H1 (cell line): ENCODE measurements at regions not wholly inside any gene's neighbourhood (a gene's known extent, or its start where the extent isn't known, plus 50 kb on each side); places are given as distances from the start of the nearest gene placed in this dataset.

Experiments used
- CTCF ChIA-PET: fragments of 300-600 bp; sonication (Branson Sonifier 250); formaldehyde crosslinking; loops from one replicate; lab custom pipeline; 2021; ENCODE audit not compliant: partially characterized antibody; lab: Charles Lee
- POLR2A ChIA-PET: fragments of 300-600 bp; sonication (Branson Sonifier 250); formaldehyde crosslinking; loops from one replicate; lab custom pipeline; 2021; ENCODE audit warnings: inconsistent platforms; ENCODE audit not compliant: partially characterized antibody; lab: Charles Lee
- DNase-seq, 2 experiments: peaks; one replicate each; pipeline versions ENCODE4 v3.0.0 to v3.0.0-alpha.2; 2010 to 2022; ENCODE audit warnings: low spot score in 2 of 2, low read depth in 1 of 2, mixed read lengths in 1 of 2
- FAIRE-seq: peaks from 2 replicates; lab custom pipeline; 2011; peaks lifted over from hg19 to GRCh38; lab: Jason Lieb, UNC
- H2AFZ ChIP-seq: 2 replicates; pipeline ENCODE4 v1.8.1; 2012; ENCODE audit warnings: low read length, inconsistent platforms
- H2AK5ac ChIP-seq: 2 replicates; pipeline ENCODE4 v1.6.1; 2013; ENCODE audit warnings: low read depth, low read length
- H2BK120ac ChIP-seq: replicated peaks from 2 replicates; pipeline ENCODE3; 2013; ENCODE audit warnings: low read depth, low read length, inconsistent platforms
- H2BK12ac ChIP-seq: 2 replicates; pipeline ENCODE4 v1.6.1; 2013; ENCODE audit warnings: low read depth, low read length
- H2BK15ac ChIP-seq: 2 replicates; pipeline ENCODE4 v1.6.1; 2013; ENCODE audit warnings: low read length
- H2BK20ac ChIP-seq: 2 replicates; pipeline ENCODE4 v1.6.1; 2013; ENCODE audit warnings: low read length
- H2BK5ac ChIP-seq: 2 replicates; pipeline ENCODE4 v1.6.1; 2013; ENCODE audit warnings: low read depth, low read length
- H3K14ac ChIP-seq: 2 replicates; pipeline ENCODE4 v1.6.1; 2013; ENCODE audit warnings: inconsistent platforms; ENCODE audit not compliant: insufficient read length
- H3K18ac ChIP-seq: 2 replicates; pipeline ENCODE4 v1.6.1; 2013; ENCODE audit warnings: low read length; ENCODE audit errors: extremely low read depth
- H3K23ac ChIP-seq: 2 replicates; pipeline ENCODE4 v1.6.1; 2013; ENCODE audit warnings: inconsistent platforms; ENCODE audit not compliant: insufficient read length
- H3K23me2 ChIP-seq: 2 replicates; pipeline ENCODE4 v1.6.1; 2013; ENCODE audit warnings: low read depth, low read length
- H3K27ac ChIP-seq: 2 replicates; pipeline ENCODE4 v1.6.1; 2011; ENCODE audit warnings: low read depth, low read length, inconsistent platforms
- H3K27me3 ChIP-seq, 4 experiments: replicated peaks in 1 of 4; 1 replicate in 1 of 4; 2 replicates in 3 of 4; pipeline versions ENCODE4 v1.6.1 to v1.8.1; 2011 to 2013; ENCODE audit warnings: low read length in 3 of 4, mild to moderate bottlenecking in 3 of 4, inconsistent platforms in 2 of 4, mixed read lengths in 2 of 4, moderate library complexity in 1 of 4; ENCODE audit not compliant: control insufficient read depth in 3 of 4, insufficient read depth in 3 of 4; ENCODE audit errors: extremely low read depth in 1 of 4
- H3K36me3 ChIP-seq, 4 experiments: 2 replicates each; pipeline versions ENCODE4 v1.6.1 to v1.8.1; 2011 to 2013; ENCODE audit warnings: mild to moderate bottlenecking in 4 of 4, low read length in 3 of 4, moderate library complexity in 2 of 4, control low read depth in 1 of 4, inconsistent platforms in 1 of 4; ENCODE audit not compliant: insufficient read depth in 4 of 4, control insufficient read depth in 2 of 4
- H3K4ac ChIP-seq: replicated peaks from 2 replicates; pipeline ENCODE3; 2013; ENCODE audit warnings: low read length, low read depth, mixed read lengths, inconsistent platforms; ENCODE audit not compliant: insufficient read length
- H3K4me1 ChIP-seq, 4 experiments: replicated peaks in 1 of 4; 1 replicate in 1 of 4; 2 replicates in 3 of 4; pipeline versions ENCODE4 v1.6.1 to v1.8.1; 2011 to 2013; ENCODE audit warnings: low read length in 3 of 4, inconsistent platforms in 2 of 4, mixed read lengths in 1 of 4; ENCODE audit not compliant: insufficient read depth in 4 of 4, control insufficient read depth in 3 of 4
- H3K4me2 ChIP-seq, 2 experiments: 2 replicates each; pipeline versions ENCODE4 v1.6.1 to v1.8.1; 2011 to 2013; ENCODE audit warnings: low read depth in 2 of 2, low read length in 2 of 2, control low read depth in 1 of 2, inconsistent platforms in 1 of 2, mild to moderate bottlenecking in 1 of 2; ENCODE audit not compliant: insufficient read depth in 1 of 2
- H3K4me3 ChIP-seq, 4 experiments: fragments of 200-600, 300-600 bp in 1 of 4; sonication (generic), shearing (Covaris generic), sonication (Bioruptor Twin) in 1 of 4; 2 replicates each; pipeline versions ENCODE4 v1.5.1 to v1.8.1; 2011 to 2016; ENCODE audit warnings: low read length in 4 of 4, low read depth in 3 of 4, control low read depth in 2 of 4, inconsistent platforms in 2 of 4, mild to moderate bottlenecking in 2 of 4, mixed read lengths in 1 of 4, moderate library complexity in 1 of 4; ENCODE audit not compliant: insufficient read depth in 2 of 4; ENCODE audit errors: extremely low read depth in 1 of 4
- H3K56ac ChIP-seq: replicated peaks from 2 replicates; pipeline ENCODE3; 2013; ENCODE audit warnings: low read depth, mild to moderate bottlenecking, mixed read lengths, low read length, inconsistent platforms; ENCODE audit not compliant: insufficient read length
- H3K79me1 ChIP-seq: 2 replicates; pipeline ENCODE4 v1.6.1; 2013; ENCODE audit warnings: low read depth, low read length, control low read depth
- H3K79me2 ChIP-seq, 2 experiments: 2 replicates each; pipeline versions ENCODE4 v1.6.1 to v1.8.1; 2012 to 2013; ENCODE audit warnings: low read length in 2 of 2, mild to moderate bottlenecking in 2 of 2, inconsistent platforms in 1 of 2; ENCODE audit not compliant: insufficient read depth in 2 of 2, control insufficient read depth in 1 of 2
- H3K9ac ChIP-seq, 4 experiments: replicated peaks in 1 of 4; 1 replicate in 1 of 4; 2 replicates in 3 of 4; pipeline versions ENCODE4 v1.6.1 to v1.8.1; 2011 to 2013; ENCODE audit warnings: low read depth in 3 of 4, low read length in 3 of 4, control low read depth in 2 of 4, mild to moderate bottlenecking in 2 of 4, moderate library complexity in 2 of 4, inconsistent platforms in 1 of 4; ENCODE audit errors: extremely low read depth in 1 of 4
- H3K9me3 ChIP-seq, 2 experiments: 2 replicates each; pipeline versions ENCODE4 v1.6.1 to v1.8.1; 2012 to 2013; ENCODE audit warnings: mild to moderate bottlenecking in 2 of 2, moderate library complexity in 2 of 2, control low read depth in 1 of 2, inconsistent platforms in 1 of 2, low read depth in 1 of 2, low read length in 1 of 2, mixed read lengths in 1 of 2; ENCODE audit not compliant: insufficient read depth in 2 of 2
- H4K20me1 ChIP-seq, 2 experiments: replicated peaks in 1 of 2; 2 replicates each; pipeline versions ENCODE3 to v1.8.1; 2011 to 2013; ENCODE audit warnings: inconsistent platforms in 2 of 2, low read length in 2 of 2, mild to moderate bottlenecking in 1 of 2; ENCODE audit not compliant: insufficient read depth in 2 of 2, control insufficient read depth in 1 of 2
- H4K5ac ChIP-seq: 2 replicates; pipeline ENCODE4 v1.6.1; 2013; ENCODE audit warnings: low read length, low read depth, mixed read lengths, inconsistent platforms; ENCODE audit not compliant: insufficient read length
- H4K8ac ChIP-seq: 2 replicates; pipeline ENCODE4 v1.8.0; 2013; ENCODE audit warnings: mild to moderate bottlenecking, moderate library complexity, low read length, inconsistent platforms; ENCODE audit not compliant: insufficient read depth; ENCODE audit errors: extremely low read depth
- H4K91ac ChIP-seq: replicated peaks from 2 replicates; pipeline ENCODE3; 2013; ENCODE audit warnings: low read length, mixed read lengths, inconsistent platforms; ENCODE audit not compliant: insufficient read length
- BACH1 ChIP-seq: IDR thresholded peaks from 2 replicates; pipeline ENCODE4 v1.6.1; 2012; ENCODE audit warnings: low read length, improper control_type of control experiment
- CHD1 ChIP-seq: IDR thresholded peaks from 2 replicates; pipeline ENCODE4 v1.6.1; 2012; ENCODE audit warnings: low read depth, low read length, improper control_type of control experiment
- KDM4A ChIP-seq: IDR thresholded peaks from one replicate; pipeline ENCODE4 v1.7.1; 2012; ENCODE audit warnings: low read depth, mild to moderate bottlenecking, moderate library complexity, low read length, inconsistent platforms; ENCODE audit not compliant: severe bottlenecking
- POLR2A ChIP-seq, 2 experiments: IDR thresholded peaks; 1 replicate in 1 of 2; 2 replicates in 1 of 2; pipeline ENCODE4 v1.6.1; 2011; ENCODE audit warnings: low read depth in 2 of 2, low read length in 2 of 2, mild to moderate bottlenecking in 2 of 2; ENCODE audit errors: control extremely low read depth in 1 of 2
- POLR2AphosphoS5 ChIP-seq: IDR thresholded peaks from 2 replicates; pipeline ENCODE4 v1.6.1; 2011; ENCODE audit warnings: low read depth, low read length
- SP4 ChIP-seq: IDR thresholded peaks from 2 replicates; pipeline ENCODE4 v1.6.1; 2012; ENCODE audit warnings: low read length, inconsistent platforms
- TAF1 ChIP-seq: IDR thresholded peaks from 2 replicates; pipeline ENCODE4 v1.6.1; 2011; ENCODE audit warnings: mild to moderate bottlenecking, low read depth, low read length
- ZNF274 ChIP-seq: IDR thresholded peaks from 2 replicates; pipeline ENCODE4 v1.7.0; 2012; ENCODE audit warnings: low read length, borderline replicate concordance; ENCODE audit errors: extremely low read depth
- WGBS, 2 experiments: shearing (Covaris generic) in 1 of 2; methylation state at CpG; one replicate each; pipeline versions ENCODE4 v1.1.6 to v1.1.7; 2013 to 2015; ENCODE audit warnings: low lambda C conversion rate in 2 of 2, mixed read lengths in 2 of 2, inconsistent platforms in 1 of 2, low coverage in 1 of 2, missing lambda C conversion rate in 1 of 2; ENCODE audit not compliant: insufficient replicate concordance in 2 of 2, insufficient coverage in 1 of 2, insufficient read length in 1 of 2; ENCODE audit errors: extremely low coverage in 1 of 2, missing lambda C conversion rate in 1 of 2; 5-methylcytosine and 5-hydroxymethylcytosine counted together

DNA sequence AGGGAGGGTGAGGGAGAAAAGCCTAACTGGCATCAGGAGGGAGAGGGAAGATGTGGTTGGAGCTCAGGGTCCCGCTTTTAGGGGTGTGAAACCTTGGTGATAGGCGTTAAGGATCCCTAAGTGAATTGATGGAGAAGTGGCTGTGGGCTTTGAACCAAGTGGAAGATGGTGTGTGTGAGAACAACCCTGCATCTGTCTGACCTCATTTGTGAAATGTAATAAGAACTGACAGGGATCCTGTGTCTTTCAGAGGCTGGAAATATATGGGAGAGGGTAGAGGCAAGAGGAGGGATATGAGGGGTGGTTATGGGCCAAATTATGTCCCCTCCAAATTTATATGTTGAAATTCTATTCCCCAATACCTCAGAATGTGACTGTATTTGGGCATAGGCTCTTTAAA, 63.8 kb upstream of the NRXN3 start:
- H3K4me3 ChIP-seq: no peak overlapping the region
- no peaks in the 10 kb centered on the region; the same call in 1 of the 2 replicates for H3K79me1 ChIP-seq
- H3K23ac ChIP-seq: no peak overlapping the region
- no peak overlapping the region for H3K18ac ChIP-seq
- no peak overlapping the region for H2BK12ac ChIP-seq
- peaks cover 2% of the 10 kb centered on the region; the same call in 1 of the 2 replicates for H3K23me2 ChIP-seq
- H2BK20ac ChIP-seq: no peak overlapping the region
- no peak overlapping the region for H2AFZ ChIP-seq
- no peak overlapping the region for H4K91ac ChIP-seq
- no peak overlapping the region for H3K27ac ChIP-seq
- no peak overlapping the region for H3K4ac ChIP-seq
- POLR2A ChIA-PET: no interaction called here
- TF ChIP-seq TAF1 (no peak), POLR2A (IDR thresholded peaks at IDR 0.05; ENCODE audit: control extremely low read depth in 1 of 2, low read depth in 2 of 2, low read length in 2 of 2) (no peak), ZNF274 (no peak), BACH1 (no peak), CHD1 (no peak), SP4 (no peak), KDM4A (no peak), POLR2AphosphoS5 (no peak)
- H4K20me1 ChIP-seq: no peaks in the 10 kb centered on the region
- H3K79me2 ChIP-seq: no peaks in the 10 kb centered on the region
- H3K56ac ChIP-seq: no peak overlapping the region
- DNase-seq: no peak
- H3K4me2 ChIP-seq: no peak overlapping the region
- peaks cover 0 to 2% (median 0%) of the 10 kb centered on the region in 4 experiments; a peak in 2 of 7 replicates for H3K4me1 ChIP-seq
- CTCF ChIA-PET: no interaction called here
- no peaks in the 10 kb centered on the region for H3K9me3 ChIP-seq
- H4K5ac ChIP-seq: no peak overlapping the region
- WGBS, 2 experiments: 82% methylated on average over 2 of the region's 2 CpGs; no CpG with 5 or more reads in 1 of the 2 experiments
- no peak overlapping the region for H2BK120ac ChIP-seq
- no peak overlapping the region for H2BK15ac ChIP-seq
- no peak overlapping the region for H2BK5ac ChIP-seq
- H3K36me3 ChIP-seq: no peaks in the 10 kb centered on the region
- H3K14ac ChIP-seq: no peak overlapping the region
- H3K27me3 ChIP-seq: no peaks in the 10 kb centered on the region
- H4K8ac ChIP-seq: no peak overlapping the region
- no peak for FAIRE-seq
- H3K9ac ChIP-seq: no peak overlapping the region
- no peak overlapping the region for H2AK5ac ChIP-seq
